ENCODE measurements at regions not wholly inside any gene's neighbourhood (a gene's known extent, or its start where the extent isn't known, plus 50 kb on each side); places are given as distances from the start of the nearest gene placed in this dataset.
"Not testable (repeated sequence)": the region's sequence is repeated elsewhere in the genome, so short reads cannot be mapped to it uniquely, and the experiment has no call there.

DNA sequence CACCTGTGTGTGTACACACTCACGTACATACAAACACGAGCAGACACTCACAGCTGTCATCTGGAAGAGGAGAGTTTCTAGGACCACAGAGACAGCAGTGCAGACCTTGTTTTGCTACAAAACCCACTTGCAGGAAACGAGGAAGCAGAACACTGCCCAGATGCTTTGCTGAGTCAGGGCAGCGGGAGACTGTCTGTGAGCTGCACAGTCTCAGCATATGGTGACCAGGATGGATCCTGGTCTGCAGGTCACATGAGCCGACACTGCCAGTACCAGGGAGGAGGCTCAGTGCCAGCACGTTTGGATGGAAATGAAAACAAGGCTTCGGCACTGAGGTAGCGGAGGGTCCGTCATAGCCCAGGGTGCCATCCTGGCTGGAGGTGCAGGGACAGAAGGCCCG lies 117.6 kb upstream of the DPP6 start:
- no peak for DNase-seq (ENCODE audit: low read depth in 2 of 2)

DNA sequence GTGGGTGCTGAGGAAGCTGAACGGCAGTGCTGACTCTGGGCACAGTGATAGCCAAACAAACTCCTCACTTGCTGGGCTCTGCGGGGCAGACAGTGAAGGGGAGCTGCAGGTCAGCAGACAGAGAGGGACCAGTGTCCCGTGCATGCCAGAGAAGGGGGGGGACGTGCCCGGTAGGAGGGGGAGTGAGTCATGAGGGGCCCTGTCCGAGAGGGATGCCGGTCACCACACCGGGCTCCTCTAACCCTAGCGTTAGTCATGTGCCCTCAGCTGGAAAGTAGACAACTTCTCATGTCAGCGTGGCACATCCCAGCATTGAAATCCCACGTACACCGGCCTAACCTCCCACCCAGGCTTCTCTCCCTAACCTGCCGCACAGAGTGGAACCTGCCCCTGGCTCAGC lies 117.1 kb upstream of the DPP6 start:
- DNase-seq (ENCODE audit: low read depth in 2 of 2): no peak

DNA sequence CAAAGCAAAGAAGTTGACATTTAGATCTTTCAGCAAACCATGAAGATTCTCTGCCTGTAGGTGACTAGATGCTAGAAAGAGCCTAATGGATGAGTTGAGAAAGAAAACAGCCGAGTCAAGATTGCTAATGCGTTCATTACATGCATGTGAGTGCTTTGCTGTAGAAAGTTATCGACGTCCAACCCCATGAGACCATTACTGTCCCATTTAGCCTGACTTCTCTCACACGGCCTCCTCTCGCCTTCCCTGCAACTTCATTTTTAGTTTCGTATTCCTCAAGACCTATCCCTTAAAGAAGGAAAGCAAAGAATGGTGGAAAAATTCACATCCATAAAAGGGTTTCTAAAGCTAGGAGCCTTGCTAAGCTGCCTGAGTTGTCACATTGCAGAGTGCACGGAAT lies 113.7 kb upstream of the DPP6 start:
- no peak for DNase-seq (ENCODE audit: low read depth in 2 of 2)

DNA sequence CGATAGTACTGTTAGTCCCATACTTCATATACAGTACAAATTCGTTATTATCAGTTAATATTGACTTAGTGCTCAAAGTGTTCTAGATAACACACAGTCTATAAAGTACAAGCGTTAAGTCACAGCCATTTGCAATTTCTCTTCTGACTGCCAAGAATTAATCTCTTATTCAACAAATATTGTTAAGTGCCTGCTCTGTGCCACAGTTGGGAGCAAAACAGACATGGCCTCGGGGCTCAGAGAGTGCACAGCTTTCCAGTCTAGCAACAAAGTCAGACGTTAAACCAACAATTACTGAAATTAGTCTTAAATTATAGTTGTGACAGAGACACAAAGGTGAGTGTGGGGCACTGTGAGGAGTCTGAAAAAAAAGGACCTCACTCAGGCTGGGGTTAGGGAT lies 113.0 kb upstream of the DPP6 start:
- no peak for DNase-seq (ENCODE audit: low read depth in 2 of 2)

DNA sequence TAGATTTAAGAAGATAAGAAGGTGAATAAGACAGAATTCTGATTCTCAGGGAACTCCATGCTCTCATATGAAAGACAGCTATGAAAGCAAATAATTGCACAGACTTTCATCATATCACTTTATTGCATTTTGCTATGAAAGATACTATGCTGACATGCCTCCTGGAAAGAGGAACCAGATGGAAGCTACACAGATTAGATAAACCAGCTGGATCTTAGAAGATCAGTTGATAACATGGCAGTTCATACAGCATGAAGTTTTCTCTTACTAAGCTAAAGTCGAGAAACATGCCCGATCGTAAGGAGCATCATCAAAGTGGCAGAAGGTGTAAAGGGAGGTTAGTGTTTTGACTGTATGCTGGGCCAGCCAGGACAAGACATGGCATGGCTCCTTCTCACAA lies 112.5 kb upstream of the DPP6 start:
- no peak for DNase-seq (ENCODE audit: low read depth in 2 of 2)

DNA sequence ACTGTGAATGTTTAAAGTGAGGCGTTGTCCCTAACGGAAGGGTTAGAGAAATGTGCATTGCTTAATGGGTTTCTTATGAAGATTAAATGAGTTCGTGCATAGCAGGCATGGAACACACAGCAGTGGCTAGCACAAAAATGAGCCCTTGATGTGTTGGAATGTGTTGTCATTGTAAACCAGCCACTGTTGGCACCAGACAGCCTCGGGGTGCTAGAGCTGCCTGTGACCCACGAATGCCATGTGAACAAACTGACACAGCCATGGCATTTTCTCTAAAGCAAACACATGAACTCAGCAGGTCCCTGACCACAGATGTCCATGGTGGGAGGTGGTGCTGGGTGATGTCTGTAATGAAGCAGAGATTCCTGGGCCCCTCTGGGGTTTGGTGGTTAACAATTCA lies 111.1 kb upstream of the DPP6 start:
- DNase-seq (ENCODE audit: low read depth in 2 of 2): no peak

DNA sequence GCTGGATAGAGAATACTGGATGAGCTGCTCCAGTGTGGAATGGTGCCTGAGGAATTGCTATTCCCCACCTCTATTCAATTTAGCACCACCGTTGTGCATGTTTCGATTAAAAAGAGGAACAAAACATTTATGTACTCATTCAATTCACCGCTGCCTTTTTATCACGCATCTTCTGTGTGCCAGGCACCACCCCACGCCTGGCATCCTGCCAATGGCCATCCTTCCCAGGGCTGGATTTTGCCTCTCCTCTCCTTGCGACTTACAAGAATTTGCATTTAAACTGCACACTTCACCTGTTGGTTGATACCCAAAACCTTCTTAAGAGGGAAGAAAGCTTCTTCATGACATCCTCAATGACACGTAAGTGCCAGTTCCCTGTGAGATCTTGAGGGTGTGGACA lies 110.2 kb upstream of the DPP6 start:
- DNase-seq (ENCODE audit: low read depth in 2 of 2): no peak

DNA sequence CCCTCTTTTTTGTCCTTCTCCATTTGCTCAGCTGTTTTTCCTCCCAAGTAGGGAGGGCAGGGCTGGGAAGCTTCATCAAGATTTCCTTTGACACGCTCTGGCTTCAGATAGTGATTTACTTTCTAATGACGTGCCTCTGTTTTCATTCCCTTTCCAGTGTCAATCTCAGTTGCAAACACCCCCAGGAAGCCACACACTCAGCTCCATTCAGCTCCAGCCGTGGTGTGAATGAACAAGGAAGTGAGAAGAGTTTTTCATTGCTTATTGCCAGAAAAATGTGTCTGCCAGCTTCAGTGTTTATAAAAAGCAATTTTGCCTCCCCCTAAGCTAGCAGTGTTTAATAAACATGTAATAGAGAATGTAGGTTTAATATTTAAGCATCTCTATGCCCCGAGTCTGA lies 108.7 kb upstream of the DPP6 start:
- DNase-seq (ENCODE audit: low read depth in 2 of 2): no peak

DNA sequence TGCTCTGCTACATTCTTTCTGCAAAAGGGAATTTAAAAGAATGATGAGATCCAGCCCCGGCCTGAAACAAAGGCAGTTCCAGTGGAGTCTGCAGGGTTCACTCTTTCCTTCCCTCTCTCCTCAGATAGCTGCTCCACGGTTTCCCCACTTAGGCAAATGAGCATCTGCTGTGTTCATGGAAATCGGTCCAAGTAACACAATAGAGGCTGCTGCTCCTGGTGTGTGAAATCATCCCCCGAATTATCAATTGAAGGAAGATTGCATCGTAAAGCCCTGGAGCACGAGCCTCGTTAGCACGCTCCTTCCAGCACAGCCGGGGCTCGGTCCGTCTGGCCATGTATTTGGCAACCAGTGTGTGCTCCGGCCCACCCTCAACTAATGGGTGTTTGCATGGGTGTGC lies 108.3 kb upstream of the DPP6 start:
- no peak for DNase-seq (ENCODE audit: low read depth in 2 of 2)

DNA sequence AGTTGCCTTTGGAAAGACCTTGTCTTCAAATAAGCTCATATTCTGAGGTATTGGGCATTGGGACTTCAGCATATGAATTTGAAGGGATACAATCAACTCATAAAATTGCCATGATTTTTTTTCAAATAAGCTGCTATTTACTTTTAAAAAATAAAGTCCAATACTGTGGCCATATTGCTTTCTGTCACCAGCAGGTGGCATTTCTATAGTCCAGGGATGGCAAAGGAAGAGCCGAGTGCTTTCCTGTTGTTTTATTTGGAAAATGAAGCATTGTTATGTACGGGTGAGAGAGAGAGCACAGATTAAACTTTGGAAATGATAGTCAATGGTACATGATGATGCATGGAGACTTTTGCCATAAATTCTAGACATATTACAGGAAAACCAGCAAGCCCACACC lies 104.1 kb upstream of the DPP6 start:
- no peak for DNase-seq (ENCODE audit: low read depth in 2 of 2)

DNA sequence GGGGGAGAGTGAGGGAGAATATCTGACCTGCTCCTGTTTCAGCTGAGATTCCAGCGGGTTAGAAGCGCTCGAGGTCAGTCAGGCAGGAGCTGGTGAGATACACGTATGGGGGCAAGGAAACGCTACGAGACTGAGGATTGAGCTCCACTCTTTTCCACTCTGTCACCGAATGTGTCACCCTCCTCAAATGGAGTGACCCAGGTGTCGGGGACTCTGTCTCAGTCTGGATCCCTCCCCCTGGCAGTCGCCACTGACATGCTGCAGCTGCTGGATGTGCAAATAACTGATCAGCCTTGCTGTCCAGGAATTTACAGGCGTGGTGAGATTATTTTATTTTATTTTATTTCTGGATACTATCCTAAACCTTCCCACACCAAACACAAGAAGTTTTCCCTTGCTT lies 100.9 kb upstream of the DPP6 start:
- DNase-seq (ENCODE audit: low read depth in 2 of 2): no peak

DNA sequence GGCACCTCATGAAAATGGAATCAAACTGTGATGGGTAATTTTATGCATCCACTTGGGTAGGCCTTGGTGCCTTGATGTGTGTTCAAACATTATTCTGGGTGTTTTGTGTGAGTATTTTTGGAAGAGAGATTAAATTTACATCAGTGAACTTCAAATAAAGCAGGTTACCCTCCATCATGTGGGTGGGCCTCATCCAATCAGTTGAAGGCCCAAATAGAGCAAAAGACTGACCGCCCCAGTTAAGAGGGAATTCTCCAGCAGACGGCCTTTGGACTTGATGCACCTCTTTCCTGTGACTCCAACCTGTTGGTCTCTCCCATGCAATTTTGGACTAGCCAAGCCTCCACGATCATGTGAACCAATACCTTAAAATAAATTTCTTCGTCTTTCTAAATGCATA lies 97.7 kb upstream of the DPP6 start:
- DNase-seq (ENCODE audit: low read depth in 2 of 2): no peak

DNA sequence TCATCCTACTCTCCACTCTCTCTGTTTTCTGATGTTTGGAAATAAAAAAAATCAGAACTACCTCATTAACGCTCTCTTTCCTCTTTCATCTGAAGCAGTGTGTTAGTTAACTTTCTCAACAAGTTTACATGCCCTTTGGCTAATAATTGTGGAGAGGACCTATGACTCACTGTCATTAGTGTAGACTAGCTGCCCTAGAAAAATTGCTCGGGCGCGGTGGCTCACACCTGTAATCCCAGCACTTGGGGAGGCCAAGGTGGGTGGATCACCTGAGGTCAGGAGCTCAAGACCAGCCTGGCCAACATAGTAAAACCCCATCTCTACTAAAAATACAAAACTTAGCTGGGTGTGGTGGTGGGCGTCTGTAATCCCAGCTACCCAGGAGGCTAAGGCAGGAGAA lies 94.5 kb upstream of the DPP6 start:
- DNase-seq (ENCODE audit: low read depth in 2 of 2): not testable (repeated sequence)

DNA sequence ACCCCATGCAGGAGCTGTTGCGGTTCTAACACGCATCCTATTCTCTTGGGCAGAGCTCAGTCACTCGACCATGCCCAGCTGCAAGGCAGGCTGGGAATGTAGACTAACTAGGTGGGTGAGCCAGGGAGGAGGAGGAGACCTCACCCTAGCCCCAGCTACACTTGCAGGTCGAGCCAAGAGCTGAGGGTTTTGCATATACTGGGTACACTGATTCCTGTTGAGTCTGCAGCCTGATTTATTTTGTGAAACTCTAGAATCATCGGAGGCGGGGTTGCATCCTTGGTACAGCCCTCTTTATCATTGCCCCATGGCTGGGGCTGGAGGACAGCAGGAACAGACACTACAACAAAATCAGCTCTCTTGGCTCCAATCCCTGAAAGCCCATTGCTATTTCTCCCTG lies 93.8 kb upstream of the DPP6 start:
- not testable (repeated sequence) for DNase-seq (ENCODE audit: low read depth in 2 of 2)

DNA sequence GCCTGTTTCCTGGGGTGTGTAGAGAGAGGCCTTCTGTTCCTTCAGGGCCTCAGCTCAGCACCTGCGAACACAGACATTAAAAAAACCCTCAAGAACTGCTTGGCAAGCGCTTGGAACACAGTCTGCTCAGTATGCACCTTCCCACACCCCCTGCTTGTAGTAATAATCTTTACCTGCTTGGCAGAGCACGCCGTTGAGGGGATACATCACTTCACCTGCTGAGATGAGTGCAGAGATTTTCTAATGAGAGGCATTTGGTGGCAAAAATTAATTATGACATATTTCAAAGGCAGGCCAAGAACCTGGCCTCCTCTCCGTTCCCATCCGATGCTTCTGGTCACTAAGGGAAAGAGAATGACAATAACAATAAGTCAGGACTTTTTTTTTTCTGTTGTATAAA lies 93.4 kb upstream of the DPP6 start:
- not testable (repeated sequence) for DNase-seq (ENCODE audit: low read depth in 2 of 2)

DNA sequence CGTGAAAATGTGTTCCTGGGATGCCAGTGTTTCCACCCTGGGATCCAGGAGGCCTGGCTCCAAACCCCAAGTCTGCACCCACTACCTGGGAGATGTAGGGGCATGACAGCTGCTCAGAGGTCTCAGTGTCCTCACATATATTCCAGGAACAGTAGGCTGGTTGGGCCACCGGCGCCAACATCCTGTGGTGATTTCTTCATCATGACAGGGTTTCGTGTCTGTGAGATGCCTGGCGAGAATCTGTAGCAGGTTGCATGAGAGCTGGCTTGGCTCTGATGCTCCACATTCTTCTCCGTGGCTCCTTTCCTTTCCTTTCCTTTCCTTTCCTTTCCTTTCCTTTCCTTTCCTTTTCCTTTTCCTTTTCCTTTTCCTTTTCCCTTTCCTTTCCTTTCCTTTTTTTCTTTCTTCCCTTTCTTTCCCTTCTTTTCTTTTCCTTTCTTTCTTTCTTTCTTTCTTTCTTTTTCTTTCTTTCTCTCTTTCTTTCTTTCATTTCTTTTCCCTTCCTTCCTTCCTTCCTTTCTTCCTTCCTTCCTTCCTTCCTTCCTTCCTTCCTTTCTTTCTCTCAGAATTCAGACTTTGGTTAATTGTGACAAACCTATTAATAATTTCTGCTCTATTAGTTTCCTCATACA lies 87.6 kb upstream of the DPP6 start:
- not testable (repeated sequence) for DNase-seq (ENCODE audit: low read depth in 2 of 2)

DNA sequence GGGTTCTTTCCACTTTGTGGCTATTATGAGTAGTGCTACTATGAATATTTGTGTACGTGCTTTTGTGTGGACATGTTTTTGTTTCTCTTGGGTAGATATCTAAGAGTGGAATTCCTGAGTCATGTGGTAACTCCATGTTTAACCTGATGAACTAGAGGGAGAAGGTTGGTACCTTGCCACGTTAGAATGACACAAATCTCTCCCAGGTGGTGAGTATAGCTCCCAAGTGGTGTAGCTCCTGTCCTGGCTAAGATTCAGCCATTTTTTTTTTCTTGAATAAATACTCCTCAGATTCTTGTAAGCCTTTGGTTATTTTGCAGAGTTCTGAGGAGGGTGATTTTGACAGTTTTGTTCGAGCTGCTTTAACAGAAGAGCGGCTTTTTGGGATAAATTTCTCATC lies 83.2 kb upstream of the DPP6 start:
- not testable (repeated sequence) for DNase-seq (ENCODE audit: low read depth in 2 of 2)

DNA sequence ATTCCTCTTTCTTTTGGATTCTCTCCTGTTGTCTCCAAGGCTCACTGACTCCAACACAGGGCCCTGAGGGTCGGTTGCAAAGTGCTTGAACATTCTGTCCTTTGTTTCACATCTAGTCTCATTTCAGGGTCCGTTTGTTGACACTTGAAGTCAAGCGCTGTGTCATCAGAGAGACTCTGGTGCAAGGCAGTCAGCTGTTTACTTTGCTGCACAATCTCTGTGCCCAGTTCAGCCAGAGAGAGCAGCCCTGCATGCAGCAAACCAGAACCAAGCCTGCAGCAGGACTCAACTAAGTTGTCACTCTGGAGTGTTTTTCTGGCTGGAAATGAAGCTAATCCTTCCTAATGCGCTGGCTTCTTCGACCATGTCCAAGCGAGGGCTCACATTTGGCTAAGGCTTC lies 77.6 kb upstream of the DPP6 start:
- not testable (repeated sequence) for DNase-seq (ENCODE audit: low read depth in 2 of 2)

DNA sequence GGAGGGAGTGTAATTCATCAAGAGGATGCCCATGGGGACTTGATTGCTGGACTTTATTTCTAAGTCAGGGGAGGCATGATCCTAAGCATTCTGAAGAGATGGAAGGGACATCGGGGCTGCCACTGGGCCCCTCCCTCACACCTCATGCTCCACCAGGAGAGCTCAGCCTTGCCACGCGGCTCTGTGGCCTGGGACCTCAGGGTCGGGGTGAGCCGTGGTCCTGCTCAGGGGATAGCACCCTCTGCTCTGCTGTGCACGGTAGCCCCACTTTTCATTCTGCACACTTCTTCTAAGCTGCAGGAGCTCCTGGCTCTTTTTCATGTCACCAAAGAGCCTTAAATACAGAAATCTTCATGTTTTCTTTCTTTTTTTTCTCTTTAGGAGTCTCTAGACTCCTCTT lies 75.5 kb upstream of the DPP6 start:
- not testable (repeated sequence) for DNase-seq (ENCODE audit: low read depth in 2 of 2)

DNA sequence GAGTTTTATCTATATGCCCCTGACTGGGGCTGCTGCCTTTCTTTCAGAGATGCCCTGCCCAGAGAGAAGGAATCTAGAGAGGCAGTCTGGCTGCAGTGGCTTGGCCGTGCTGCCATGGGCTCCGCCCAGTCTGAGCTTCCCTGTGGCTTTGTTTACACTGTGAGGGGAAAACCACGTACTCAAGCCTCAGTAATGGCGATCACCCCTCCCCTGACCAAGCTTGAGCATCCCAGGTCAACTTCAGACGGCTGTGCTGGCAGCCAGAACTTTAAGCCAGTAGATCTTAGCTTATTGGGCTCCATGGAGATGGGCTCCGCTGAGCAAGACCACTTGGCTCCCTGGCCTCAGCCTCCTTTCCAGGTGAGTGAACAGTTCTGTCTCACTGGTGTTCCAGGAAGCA lies 69.0 kb upstream of the DPP6 start:
- DNase-seq (ENCODE audit: low read depth in 2 of 2): not testable (repeated sequence)

DNA sequence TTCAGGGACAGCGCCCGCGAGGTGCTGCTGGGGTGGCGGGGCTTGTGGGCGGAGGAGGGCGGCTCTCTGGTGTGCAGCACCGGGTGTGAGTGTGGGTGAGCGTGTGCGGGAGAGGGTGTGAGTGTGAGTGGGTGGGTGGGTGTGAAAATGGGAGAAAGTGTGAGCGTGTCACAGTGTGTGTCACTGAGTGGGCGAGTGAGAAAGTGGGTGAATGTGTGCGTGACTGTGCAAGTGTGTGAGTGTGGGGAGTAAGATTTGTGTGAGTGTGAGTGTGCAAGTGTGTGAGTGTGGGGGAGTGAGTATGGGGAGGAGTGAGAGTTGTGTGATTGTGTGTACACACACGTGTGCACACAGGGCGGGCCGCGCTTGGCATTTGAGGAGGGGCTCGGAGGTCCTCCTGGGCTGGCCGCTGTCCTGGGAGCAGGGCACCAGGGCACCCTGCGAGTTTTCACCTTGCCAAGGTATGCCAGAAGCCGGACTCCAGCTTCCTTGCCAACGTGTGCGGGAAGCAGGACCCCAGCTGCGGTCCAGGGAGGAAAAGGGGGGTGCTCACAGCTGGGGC lies 63.1 kb upstream of the DPP6 start:
- not testable (repeated sequence) for DNase-seq (ENCODE audit: low read depth in 2 of 2)

DNA sequence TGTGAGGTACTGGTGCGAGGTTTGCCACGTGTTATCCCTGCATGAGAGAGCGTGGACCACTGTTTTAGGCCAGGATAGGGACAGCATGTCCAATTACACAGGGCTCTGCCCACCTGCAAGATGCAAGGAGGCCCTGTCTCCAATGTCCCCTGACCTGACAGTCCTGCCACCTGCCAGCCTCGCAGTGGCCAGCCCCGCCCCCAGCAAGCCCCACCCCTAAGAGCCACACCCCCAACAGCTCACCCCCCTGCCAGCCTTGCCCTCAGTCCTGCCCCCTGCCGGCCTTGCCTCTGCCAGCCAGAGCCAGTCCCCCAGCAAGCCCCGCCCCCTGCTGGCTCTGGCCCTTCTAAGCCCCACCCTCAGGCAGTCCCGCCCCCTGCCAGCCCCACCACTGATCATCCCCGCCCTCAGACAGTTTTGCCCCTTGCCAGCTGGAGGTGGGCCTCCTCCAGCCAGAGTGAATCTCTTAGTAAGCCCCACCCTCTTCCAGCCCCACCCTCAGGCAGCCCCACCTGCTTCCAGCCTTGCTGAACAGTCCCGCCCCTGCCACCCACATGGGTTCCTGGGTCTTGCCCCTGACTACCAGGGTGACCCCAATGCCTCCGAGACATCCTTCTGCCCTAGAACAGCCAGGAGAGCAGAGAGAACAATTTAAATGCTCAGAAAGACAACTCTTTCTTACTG lies 62.3 kb upstream of the DPP6 start:
- not testable (repeated sequence) for DNase-seq (ENCODE audit: low read depth in 2 of 2)

DNA sequence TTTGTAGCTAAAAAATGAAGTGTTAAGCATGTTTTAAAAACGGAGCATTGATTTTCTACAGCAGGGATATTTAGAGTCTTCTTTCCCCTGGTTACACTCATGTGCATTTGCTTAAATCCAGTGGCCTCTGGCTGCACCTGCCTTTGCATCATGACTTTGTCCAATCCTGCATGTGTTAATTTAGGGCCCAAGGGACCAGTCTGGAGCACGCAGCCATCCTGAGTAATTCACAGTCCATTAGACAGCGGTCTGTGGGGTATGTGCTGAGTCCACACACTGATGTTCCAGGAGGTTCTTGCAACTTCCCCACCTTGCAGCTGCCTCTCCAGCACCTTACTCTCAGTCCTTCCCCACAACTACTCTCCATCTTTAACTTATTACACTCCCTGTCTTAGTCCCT lies 60.7 kb upstream of the DPP6 start:
- DNase-seq (ENCODE audit: low read depth in 2 of 2): not testable (repeated sequence)

DNA sequence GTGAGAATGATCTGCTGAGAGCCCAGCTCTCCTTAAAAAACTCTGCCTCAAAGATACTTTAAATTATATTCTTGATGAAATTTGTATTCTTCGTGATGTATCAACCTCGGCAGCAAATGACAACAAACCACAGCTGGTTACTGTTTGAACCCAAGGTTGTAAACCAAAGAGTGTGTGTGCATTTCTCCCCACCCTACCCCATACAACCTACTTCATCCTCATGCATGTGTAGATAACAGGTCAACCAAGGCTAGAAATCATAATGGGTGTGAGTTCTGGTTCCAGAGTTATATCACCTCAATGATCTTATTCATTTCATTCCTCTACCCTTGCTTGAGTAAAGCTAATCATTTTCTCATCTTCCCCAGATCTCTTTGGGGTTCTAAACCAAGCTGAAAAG lies 58.8 kb upstream of the DPP6 start:
- not testable (repeated sequence) for DNase-seq (ENCODE audit: low read depth in 2 of 2)

All from stimulated activated CD4-positive, alpha-beta T cell treated with anti-CD3 and anti-CD28 coated beads, Interleukin-4, amount 100 ng/mL, for 48 hours (primary cell).